ENCODE measurements at regions not wholly inside any gene's neighbourhood (a gene's known extent, or its start where the extent isn't known, plus 50 kb on each side); places are given as distances from the start of the nearest gene placed in this dataset.

GRCh38 chr18:6487968-6488367 lies 73.3 kb upstream of the L3MBTL4 start:
- no peak for TF ChIP-seq CTCF (conservative IDR thresholded peaks at IDR 0.05)
- no peak for TF ChIP-seq ZFX (IDR thresholded peaks at IDR 0.05)
